Hematopoietic multipotent progenitor cell treated with erythropoietin and hydrocortisone succinate and interleukin-3 and kit ligand, for 15 days (in vitro differentiated cells): ENCODE measurements at regions not wholly inside any gene's neighbourhood (a gene's known extent, or its start where the extent isn't known, plus 50 kb on each side); places are given as distances from the start of the nearest gene placed in this dataset.

Experiments
- DNase-seq: peaks from one replicate; pipeline ENCODE4 v3.0.0-alpha.2; 2015; ENCODE audit warnings: low spot score

DNA sequence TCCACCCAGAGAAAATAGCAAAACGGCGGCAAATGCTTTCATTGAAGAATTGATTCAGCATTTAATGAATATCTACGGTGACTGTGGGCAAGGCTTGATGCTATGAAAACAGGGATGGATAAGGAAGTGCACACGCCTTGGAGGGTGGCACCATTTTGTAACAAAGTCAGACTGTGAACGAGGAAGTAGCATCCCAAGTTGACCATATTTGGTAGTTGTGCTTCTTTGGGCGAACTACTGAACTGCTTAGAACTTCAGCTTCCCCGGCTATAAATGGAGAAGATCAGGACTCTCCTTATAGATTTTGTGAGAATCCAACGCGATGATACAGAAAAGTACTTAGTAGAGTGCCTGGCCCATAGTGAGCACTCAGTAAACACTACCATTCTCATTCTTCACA, 303.2 kb downstream of the MAF start:
- no peak for DNase-seq

DNA sequence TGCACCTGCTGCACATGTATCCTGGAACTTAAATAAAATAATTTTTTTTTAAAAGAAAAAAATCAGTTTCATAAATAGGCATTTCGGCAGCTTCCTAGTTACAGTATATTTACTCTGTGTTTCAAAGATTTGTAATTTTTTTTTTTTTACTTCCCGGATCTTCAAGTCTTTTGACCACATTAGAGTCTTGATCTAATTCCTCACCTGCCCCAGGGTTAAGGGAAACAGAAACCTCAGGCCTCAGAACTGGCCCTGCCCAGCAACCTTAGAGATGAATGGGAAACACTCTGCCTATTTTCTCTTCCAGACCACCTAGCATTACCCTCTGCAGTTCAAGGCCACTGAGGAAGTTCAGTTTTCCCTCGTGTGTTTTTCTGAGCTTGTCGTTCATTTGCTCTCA, 304.0 kb downstream of the MAF start:
- no peak for DNase-seq

DNA sequence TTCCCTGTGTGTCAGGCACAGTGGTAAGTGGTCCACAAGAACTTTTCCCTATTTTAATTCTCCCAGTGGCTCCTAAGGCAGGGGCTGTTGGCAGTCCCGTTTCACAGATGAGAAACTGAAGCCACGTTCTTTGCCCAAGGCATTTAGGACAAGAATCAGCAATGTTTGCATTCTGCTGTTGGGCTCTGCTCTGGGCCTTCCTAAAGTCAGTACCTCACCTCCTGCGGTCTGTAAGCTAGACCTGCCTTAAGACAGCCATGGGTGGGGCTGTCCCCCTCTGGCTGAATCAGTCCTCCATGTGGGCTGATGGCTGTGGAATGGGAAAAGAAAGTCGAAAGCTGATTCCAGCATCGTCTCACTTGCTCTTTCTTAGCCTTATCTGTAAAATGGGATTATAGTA, 304.8 kb downstream of the MAF start:
- DNase-seq: no peak

DNA sequence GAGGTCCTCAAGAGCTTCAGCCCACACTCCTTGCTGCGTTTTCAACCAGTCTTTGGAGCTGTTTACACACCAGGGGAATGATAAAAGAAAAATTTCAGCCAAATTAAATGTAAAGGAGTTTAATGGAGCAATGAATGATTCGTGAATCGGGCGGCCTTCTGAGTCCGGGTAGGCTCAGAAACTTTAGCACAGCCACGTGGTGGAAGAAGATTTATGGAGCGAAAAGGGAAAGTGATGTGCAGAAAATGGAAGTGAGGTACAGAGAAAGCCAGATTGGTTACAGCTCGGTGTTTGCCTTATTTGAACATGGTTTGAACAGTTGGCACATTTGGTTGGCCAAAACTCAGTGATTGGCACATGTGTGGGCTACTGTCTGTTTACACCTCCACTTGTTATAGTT, 305.4 kb downstream of the MAF start:
- no peak for DNase-seq

DNA sequence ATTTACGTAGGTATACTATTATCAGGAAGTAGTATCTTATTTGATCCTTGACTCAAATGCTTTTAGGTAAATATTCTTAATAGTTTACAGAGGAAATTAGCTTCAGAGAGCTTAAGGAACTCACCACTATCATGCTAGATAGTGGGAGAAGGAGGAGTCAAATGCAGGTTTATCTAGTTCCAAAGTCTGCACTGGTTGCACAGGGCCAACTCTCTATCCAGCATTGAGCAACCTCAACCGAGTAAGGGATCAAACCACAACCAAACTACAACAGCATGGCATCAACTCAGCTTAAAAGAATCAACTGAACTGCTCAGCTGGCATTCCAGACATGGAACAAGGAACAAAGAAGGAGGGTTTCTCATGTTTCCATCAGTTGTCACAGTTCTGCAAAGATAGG, 306.0 kb downstream of the MAF start:
- no peak for DNase-seq

DNA sequence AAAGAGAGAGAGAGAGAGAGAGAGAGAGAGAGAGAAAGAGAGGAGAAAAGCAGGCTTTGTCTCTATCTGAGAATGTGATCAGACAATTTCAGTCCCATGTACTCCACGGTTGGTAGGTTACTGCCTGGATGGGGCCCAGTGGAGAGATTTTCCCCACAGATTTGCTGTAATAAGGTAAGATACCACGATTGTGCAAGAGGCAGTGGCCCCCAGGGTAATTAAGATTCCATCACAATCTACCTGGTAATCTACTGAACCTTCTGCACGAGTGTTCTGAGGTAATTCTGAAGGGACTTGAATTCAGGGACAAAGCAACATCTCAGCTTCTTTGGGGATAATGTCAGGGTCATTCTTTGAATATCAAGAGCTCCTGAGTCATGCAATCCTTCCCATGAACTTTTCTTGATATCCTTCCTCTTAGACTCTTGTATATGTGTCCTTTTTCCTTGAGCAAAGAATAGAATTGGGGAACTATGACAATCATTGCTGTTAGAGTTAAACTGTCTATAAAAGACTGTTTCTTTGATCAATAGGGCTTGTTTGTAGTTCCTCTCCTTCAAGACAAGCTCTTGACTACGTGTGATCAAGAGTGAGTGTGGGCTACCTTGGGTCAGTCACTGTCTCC, 306.6 kb downstream of the MAF start:
- DNase-seq: no peak

DNA sequence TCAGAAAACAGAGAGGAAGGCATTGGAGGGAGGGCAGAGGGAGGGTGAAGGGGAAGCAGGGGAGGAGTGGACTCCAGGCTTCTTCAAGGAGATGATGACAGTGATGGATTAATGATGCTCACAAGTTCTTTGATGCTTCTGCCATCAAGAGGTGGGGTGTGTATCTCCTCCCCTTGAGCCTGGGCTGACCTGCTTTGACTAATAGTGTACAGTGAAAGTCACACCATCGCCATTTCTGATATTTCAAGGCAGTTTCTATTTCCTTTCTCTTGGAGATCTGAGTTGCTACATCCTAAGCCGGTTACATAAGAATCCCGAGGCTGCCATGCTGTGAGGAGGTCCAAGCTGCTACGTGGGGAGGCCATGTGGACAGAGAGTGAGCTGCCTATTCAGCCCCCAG, 312.5 kb downstream of the MAF start:
- DNase-seq: no peak

DNA sequence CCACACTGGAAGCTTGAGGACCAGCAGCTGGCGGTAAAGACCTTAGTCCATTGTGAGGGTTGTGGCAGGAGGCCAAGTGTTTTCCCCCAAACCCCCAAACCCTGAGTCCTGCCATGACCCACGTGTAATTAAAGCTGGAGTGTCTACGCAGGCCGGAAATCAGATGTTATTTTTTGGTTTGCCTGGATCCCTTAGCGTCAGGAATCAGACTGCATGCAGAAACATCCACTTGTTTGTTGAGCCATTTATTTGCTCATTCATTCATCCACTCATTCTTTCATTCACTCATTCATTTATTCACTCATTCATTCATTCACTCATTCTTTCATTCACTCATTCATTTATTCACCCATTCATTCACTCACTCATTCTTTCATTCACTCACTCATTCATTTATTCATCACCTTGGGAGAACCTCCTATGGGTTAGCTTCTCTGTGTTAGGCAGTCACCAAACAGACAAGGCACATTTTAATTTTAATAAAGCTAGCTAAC, 313.1 kb downstream of the MAF start:
- DNase-seq: no peak

DNA sequence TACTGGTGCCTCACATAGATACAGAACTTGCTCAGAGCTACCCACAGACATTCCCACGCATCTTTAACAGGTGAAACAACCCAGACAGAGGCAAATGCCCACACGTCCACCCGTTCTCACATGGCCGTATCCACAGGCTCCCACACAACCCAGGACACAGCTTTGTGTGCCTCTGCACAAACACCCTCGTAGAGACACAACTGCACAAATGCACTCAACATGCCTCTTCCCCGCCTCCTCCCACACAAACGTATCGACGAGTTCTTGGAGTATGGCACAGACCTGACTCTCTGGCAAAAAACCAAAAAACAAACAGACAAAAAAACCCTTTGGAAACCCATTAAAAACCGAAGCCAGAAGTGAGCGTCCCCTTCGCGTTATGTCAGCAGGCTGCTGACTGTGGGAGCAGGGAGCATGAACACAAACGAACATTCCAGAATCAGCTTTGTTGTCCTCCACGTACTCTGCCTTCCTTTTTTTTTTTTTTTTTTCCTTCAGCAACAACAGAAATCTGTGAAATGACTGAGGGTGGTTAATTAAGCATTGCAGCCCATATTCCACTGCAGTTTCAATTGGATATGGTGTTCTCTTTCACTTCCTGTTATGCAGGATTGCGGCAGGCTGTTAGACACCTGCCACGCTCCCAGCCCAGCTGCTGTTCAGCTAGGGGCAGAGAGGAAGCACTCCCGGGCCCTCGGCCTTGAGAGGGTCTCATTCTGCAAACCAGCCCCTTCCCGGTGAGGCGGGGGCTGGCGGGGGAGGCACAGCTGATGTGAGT, 313.7 kb downstream of the MAF start:
- DNase-seq: no peak

DNA sequence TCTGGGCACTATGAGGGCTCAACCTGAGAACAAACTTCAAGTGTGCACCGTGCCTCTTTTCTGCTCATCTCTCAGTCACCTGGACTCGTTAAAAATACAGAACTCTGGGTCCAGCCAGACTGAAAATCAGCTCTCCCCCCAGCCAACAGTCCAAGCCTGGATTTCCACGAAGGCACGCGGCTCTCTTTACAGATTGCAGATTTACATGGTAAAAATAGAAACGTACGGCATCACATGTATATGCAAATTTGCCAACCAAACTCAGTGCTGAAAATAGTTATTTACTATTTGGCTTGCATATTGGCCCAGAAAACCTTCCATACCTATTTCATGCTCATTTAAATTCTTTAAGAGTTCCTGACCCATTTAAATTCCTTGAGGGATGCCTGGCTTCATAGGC, 315.8 kb downstream of the MAF start:
- no peak for DNase-seq

DNA sequence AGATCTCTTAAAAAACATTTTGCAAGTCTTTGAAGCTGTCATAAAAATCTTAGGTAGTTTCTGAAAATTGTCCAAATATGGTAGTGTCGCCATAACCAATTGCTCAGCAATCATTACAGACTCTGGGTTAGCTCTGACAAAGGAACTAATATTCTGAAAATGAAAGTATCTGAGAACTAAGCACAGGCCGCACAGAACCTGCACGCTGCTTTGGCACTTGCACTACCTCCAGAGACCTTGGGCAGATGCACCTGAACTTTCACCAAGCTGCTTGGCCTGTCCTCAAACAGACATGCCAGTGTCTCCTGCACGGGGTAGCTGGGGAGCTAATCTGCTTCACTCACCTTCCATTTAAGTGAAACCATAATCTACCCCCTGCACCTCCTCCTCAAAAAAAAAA, 317.0 kb downstream of the MAF start:
- DNase-seq: no peak

DNA sequence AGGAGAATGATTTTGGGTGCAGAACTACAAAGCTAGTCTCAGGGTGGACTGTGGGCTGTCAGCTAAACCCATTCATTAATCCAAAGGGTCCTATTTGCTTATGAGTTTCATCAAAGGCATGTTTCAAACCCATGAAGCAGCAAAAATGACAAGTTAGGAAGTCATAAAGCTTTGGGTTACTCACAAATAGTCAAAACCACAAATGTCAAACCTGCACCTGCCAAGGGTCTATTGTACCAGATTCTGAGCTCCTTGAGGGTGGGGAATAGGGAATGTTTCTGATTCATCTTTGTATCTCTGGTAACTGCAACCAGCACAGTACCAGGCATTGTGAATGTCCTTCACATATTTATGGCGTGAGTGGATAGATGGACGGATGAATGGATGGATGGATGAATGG, 317.7 kb downstream of the MAF start:
- DNase-seq: no peak

DNA sequence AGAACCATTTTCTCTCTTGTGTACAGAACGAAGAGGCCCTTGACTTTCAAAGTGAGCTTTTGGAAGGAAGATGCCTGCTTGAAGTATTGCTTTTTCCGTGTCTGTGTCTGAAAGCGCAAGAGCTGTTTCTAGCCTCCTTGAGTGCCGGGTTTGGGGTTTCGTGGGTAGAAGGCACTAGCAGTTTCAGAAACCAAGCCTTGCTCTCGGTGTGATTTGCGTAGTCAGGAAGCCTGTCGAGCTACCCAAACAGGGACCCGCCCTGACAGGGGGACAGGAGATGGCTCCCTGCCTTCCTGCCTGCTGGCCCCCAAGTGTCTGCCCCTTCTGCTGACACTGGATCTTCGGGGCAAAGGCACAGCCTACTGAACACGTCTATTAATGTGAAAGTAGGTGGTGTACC, 322.0 kb downstream of the MAF start:
- no peak for DNase-seq

DNA sequence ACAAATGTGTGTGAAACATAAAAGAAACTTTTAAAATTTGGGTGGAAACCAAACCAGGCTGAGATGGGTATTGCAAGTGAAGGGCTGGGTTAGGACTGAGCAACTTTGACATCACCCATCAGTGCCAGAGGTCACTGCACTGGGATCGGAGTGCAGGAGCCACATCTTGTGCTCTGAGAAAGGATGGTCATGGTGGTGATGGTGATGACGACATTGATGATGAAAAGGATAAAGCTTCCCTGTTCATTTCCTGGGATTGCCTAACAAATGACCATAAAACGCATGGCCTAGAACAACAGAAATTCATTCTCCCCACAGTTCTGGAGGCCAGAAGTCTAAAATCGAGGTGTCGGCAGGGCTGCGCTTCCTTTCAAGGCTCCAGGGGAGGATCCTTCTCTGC, 324.0 kb downstream of the MAF start:
- DNase-seq: no peak

DNA sequence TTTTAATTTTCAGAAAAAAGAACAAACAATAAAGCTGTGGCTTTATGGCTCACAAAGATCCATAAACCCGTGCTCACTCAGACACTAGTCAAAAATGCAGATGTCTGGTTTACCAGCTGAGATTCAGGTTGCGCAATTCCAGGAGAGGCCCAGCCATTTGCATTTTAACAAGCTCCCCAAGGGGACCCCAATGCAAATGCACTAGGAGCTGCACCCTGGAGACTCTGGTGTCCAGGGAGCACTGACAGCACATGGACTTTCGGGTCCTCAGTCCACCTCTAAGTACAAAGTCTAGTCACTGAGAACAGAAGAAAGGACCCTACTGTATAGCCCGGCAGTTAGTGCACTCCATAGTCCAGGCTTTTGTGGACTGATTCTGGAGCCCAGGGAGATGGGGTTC, 326.3 kb downstream of the MAF start:
- DNase-seq: no peak

DNA sequence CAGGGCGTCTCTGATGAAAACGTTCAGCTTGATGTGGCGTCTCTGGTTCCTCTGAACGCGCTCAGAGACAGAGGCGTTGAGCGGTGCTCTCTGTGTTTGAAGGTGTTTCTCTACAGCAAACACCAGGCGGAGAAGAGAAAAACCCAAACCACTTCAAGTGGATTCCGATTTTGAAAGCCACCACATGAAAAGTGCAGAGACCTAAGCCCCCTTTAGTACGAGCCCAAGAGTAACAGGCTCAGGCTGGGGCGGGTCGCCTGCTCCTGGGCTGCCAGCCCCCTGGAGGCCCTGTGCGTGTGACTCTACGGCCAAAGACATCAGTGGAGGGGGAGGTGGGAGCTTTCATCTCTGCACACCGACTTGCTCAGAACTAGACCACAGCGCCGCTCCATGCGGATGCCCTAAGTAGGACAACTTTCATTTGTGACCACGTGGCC, 328.4 kb downstream of the MAF start:
- DNase-seq: no peak

DNA sequence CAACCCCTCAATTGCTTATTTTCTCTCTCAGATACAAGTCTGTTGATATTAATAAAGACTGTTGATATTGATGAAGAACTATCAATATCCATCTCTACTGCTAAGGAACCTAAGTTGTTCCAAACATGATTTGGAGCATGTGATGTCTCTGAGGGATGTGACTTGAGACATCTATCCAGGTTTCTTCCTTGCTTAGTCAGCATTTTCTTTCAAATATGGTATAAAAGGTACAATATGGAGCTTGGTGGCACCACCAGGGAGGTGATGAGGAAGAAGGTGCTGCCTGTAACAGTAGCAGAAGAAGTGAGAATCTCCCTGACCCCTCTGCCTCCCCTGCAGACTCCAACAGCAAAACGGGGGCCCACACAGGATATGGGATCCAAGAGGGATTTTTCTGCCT, 329.0 kb downstream of the MAF start:
- DNase-seq: no peak

DNA sequence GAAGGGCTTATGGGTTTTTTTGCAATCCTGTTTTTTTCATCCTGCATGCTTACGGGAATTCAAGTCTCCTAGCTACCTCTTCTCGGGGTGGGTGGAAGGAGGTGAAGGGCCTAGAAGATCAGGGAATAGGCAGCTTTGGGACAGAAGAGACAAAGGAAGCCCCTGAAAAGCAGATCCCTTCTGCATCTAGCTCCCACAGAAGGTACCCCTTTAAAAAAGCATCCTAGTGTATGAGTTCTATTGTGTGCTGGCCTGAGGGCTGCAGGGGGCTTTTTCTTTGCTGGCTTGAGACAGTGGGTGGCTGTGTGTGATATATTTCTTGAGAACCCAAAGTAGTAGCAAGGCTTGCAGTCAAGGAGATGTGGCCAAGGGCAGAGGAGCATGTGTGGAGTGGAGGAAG, 330.5 kb downstream of the MAF start:
- DNase-seq: no peak

DNA sequence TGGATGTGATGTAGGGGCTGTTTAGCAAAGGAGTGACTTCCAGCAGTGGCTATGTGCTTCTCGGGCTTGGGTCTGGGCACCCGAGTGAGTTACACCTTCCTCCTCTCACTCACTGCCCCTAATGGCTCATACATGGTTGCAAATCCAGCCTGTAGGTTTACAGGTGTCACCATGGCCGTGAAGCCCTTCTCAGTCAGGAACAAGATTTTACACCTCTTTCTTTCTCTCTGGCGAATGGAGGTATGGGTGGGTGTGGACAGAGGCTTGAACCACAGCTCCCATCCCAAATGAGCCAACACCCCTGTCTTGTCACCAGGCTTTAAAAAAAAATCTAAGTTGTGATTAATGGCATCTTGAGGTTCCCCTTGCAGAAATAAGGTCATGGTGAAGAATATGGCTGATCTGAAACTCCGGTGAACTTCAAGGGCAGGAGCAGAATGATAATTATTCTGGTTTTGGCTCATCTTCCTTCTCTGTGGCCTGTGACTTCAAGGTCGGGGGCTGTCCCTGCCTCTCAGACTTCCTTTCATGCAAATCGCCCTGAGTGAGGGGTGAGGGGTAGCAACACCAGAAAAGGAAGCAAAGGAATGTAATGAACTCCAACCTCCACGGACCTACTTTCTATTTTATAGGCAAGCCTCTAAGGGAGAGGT, 331.2 kb downstream of the MAF start:
- no peak for DNase-seq

DNA sequence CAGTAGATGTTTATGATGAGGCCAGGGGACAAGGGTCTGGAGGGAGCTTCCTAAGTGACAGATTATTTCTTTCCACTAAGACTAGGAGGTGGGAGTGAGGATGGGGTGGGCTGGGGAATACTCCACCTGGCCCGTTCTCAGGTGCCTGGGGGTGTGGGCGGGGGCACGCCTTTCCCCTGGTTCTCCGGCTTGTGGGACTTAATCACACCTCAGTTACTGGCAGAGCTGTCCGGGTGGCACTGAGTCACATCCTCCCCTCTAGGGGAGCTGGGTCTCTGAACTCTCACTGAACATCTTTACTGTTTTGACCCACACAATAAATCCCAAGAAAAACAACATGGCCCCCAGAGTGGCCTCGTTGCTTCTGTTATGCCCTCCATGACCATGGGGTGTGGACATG, 332.8 kb downstream of the MAF start:
- DNase-seq: no peak

DNA sequence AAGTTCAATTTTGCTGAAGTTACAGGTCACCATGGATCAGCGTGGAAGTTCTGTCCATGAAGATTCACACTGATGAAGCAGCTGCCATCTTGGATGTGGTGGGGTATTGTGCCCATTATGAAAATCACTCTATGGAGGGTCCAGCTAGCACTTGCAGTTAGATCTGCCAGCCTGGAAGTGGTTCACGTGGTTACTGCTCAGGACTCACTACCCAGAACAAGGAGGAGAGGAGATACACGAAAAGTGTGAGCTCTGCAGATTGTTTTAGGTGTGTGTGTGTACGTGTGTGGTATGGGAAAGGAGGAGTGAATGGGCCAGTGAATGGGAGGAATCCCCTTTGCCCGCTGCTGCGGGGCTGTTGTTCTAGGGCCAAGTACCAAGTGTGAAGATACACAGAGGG, 333.4 kb downstream of the MAF start:
- no peak for DNase-seq

DNA sequence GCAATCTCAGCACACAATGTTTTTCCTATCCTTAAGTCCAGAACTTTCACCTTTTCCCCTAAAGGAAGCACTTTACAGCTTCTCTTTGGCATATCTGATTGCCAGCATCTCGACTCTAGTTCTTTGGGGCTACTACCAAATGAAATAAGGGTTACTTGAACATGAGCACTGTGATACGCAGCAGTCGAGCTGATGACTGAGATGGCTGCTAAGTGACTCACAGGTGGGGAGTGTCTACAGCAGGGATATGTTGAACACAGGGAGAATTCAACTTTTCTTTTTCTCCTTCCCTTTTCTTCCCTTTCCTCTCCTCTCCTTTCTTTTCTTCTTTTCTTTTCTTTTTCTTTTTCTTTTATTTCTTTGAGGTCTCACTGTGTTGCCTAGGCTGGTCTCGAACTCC, 334.8 kb downstream of the MAF start:
- DNase-seq: no peak

DNA sequence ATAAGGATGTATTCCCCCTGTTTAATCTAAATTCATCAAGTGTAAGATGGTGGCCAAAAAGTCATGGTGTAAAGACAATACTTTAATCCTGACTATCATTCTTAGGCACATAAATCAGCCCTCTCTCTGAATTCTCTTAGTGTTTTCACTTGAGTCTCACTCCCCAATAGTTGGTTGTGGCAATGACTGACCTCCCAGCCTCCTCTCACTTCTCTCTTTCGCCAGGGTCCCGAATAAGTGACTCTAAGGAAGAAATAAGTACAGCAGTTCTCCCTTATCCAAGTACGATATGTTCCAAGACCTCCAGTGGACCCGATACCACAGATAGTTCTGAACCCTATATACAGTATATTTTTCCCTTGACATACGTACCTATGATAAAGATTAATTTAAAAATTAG, 335.3 kb downstream of the MAF start:
- no peak for DNase-seq
